Psoas muscle (tissue), 7 donors: ENCODE measurements at regions not wholly inside any gene's neighbourhood (a gene's known extent, or its start where the extent isn't known, plus 50 kb on each side); places are given as distances from the start of the nearest gene placed in this dataset.
"Not testable (repeated sequence)": the region's sequence is repeated elsewhere in the genome, so short reads cannot be mapped to it uniquely, and the experiment has no call there.

Experiments
- ATAC-seq, 4 donors: fragments of 200-7000 bp; cut with Tn5 transposase; one replicate each; pipeline ENCODE4 v1.9.1; 2020; ENCODE audit warnings: moderate library complexity in 3 of 4, mild to moderate bottlenecking in 2 of 4
- DNase-seq, 2 donors: peaks; one replicate each; pipeline ENCODE4 v3.0.0-alpha.2; 2020
- H3K27ac ChIP-seq: fragments of 200-600 bp; one replicate; pipeline ENCODE4 v1.8.0; 2022
- H3K27me3 ChIP-seq, 3 donors: fragments of 200-600 bp in 1 of 3; one replicate each; pipeline versions ENCODE4 v1.6.1 to v1.8.0; 2013 to 2022; ENCODE audit warnings: low read length in 2 of 3, mild to moderate bottlenecking in 2 of 3, moderate library complexity in 1 of 3; ENCODE audit not compliant: insufficient read depth in 3 of 3
- H3K36me3 ChIP-seq, 2 donors: fragments of 200-600 bp in 1 of 2; one replicate each; pipeline versions ENCODE4 v1.6.1 to v1.8.0; 2013 to 2022; ENCODE audit warnings: low read depth in 1 of 2, mild to moderate bottlenecking in 1 of 2, moderate library complexity in 1 of 2; ENCODE audit not compliant: insufficient read depth in 1 of 2
- H3K4me1 ChIP-seq: fragments of 200-600 bp; one replicate; pipeline ENCODE4 v1.8.0; 2022
- H3K4me3 ChIP-seq: fragments of 200-600 bp; one replicate; pipeline ENCODE4 v1.8.0; 2022; ENCODE audit warnings: mild to moderate bottlenecking
- H3K9me3 ChIP-seq: fragments of 200-600 bp; one replicate; pipeline ENCODE4 v1.8.0; 2022
- CTCF ChIP-seq: fragments of 200-600 bp; IDR thresholded peaks from one replicate; pipeline ENCODE4 v1.8.0; 2022; ENCODE audit warnings: antibody characterized with exemption
- WGBS, 3 donors: extraction: QIAGEN DNeasy Blood & Tissue Kit; methylation state at CpG; one replicate each; pipeline versions ENCODE4 v1.1.6 to v1.1.7; 2013; 5-methylcytosine and 5-hydroxymethylcytosine counted together
- intact Hi-C, 2 donors: fragments of 100-400 bp; cut with DNase I; formaldehyde crosslinking; loops; one replicate each; pipeline versions ENCODE4 v1.11.0 to v1.14.2; 2022
- donor health status: healthy with polysubstance abuse.
- donor health status: DM: no; HTN: no; CAD: no; lungs with moderate emphysema.
- donor health status: Bipolar disorder and iron deficiency.
- donor health status: healthy.
- donor health status: DM: yes; HTN: yes; CAD: no.
- donor health status: DM: no; HTN: no; CAD: no.
- donor health status: DM: yes; HTN: yes; CAD: no.

GRCh38 chrX:114006664-114007063 lies 577.2 kb upstream of the HTR2C start:
- no peaks in the 10 kb centered on the region for H3K36me3 ChIP-seq
- intact Hi-C loops, result no loop called here
- TF ChIP-seq CTCF, result no peak
- no peak for ATAC-seq
- H3K27me3 ChIP-seq, result peaks cover 0 to 4% (median 0%) of the 10 kb centered on the region in 3 donors
- H3K27ac ChIP-seq, result no peak overlapping the region
- H3K4me1 ChIP-seq, result no peaks in the 10 kb centered on the region
- WGBS, 3 donors, result 74 to 86% (median 74%) methylated on average over 3 of the region's 3 CpGs
- no peak for DNase-seq
- H3K9me3 ChIP-seq, result no peaks in the 10 kb centered on the region
- H3K4me3 ChIP-seq, result no peak overlapping the region

GRCh38 chrX:113996781-113997180 lies 587.1 kb upstream of the HTR2C start:
- WGBS, 3 donors, result 74 to 89% (median 77%) methylated on average over 1 of the region's 1 CpG
- TF ChIP-seq CTCF, result no peak
- Histone ChIP-seq H3K36me3 (no peaks in the 10 kb centered on the region), H3K4me1 (no peaks in the 10 kb centered on the region), H3K9me3 (no peaks in the 10 kb centered on the region), H3K4me3 (no peak overlapping the region), H3K27ac (no peak overlapping the region), H3K27me3 (peaks cover 0 to 5% (median 0%) of the 10 kb centered on the region in 3 donors)
- DNase-seq, result no peak
- ATAC-seq, result no peak
- intact Hi-C loops, result no loop called here

- H3K9me3 ChIP-seq, H3K4me1 ChIP-seq, H3K36me3 ChIP-seq, intact Hi-C loops, H3K4me3 ChIP-seq, ATAC-seq, H3K27ac ChIP-seq, DNase-seq: not testable (repeated sequence)
- peaks cover 0 to 17% (median 0%) of the 10 kb centered on the region in 3 donors for H3K27me3 ChIP-seq
- 70 to 83% (median 81%) methylated on average over 9 of the region's 9 CpGs for WGBS, 3 donors
These were observed 592.2 kb upstream of the HTR2C start for GRCh38 chrX:113991720-113992119.

GRCh38 chrX:113990669-113991068 lies 593.2 kb upstream of the HTR2C start:
- H3K4me1 ChIP-seq, intact Hi-C loops, ATAC-seq, H3K9me3 ChIP-seq, H3K27ac ChIP-seq, H3K4me3 ChIP-seq, DNase-seq, H3K36me3 ChIP-seq: not testable (repeated sequence)
- WGBS, 3 donors, result 12 to 33% (median 19%) methylated on average over 1 to 5 of the region's 5 CpGs
- peaks cover 0 to 17% (median 0%) of the 10 kb centered on the region in 3 donors for H3K27me3 ChIP-seq

- not testable (repeated sequence) for ATAC-seq, H3K36me3 ChIP-seq, H3K9me3 ChIP-seq, DNase-seq, H3K4me3 ChIP-seq, H3K27ac ChIP-seq, H3K4me1 ChIP-seq
- intact Hi-C loops, result loop anchor here in 1 of 2 donors (10.0 kb wide), 1 partner anchor 64 kb away; no protein-coding TSS in a partner anchor
- 62 to 73% (median 73%) methylated on average over 9 to 10 of the region's 10 CpGs for WGBS, 3 donors
- H3K27me3 ChIP-seq, result peaks cover 0 to 12% (median 0%) of the 10 kb centered on the region in 3 donors
These were observed 595.5 kb upstream of the HTR2C start for GRCh38 chrX:113988315-113988935.

- Histone ChIP-seq H3K36me3 (no peaks in the 10 kb centered on the region), H3K4me1 (no peaks in the 10 kb centered on the region), H3K27me3 (peaks cover 0 to 12% (median 0%) of the 10 kb centered on the region in 3 donors), H3K9me3 (no peaks in the 10 kb centered on the region), H3K4me3 (no peak overlapping the region), H3K27ac (no peak overlapping the region)
- no peak for TF ChIP-seq CTCF
- DNase-seq, result no peak
- intact Hi-C loops, result loop anchor here in 1 of 2 donors (10.0 kb wide), 1 partner anchor 62 kb away; no protein-coding TSS in a partner anchor
- WGBS, 3 donors, result 82 to 86% (median 85%) methylated on average over 1 of the region's 1 CpG
- no peak for ATAC-seq
These were observed 597.5 kb upstream of the HTR2C start for GRCh38 chrX:113986427-113986826.
